DOHH2 (cell line): ENCODE measurements at regions not wholly inside any gene's neighbourhood (a gene's known extent, or its start where the extent isn't known, plus 50 kb on each side); places are given as distances from the start of the nearest gene placed in this dataset.

Experiments
- CTCF ChIP-seq: fragments of 200-600 bp; sonication (generic); IDR thresholded peaks from one replicate; pipeline ENCODE4 v1.5.1; 2014; ENCODE audit warnings: antibody characterized with exemption, mild to moderate bottlenecking, low read depth, low read length; ENCODE audit not compliant: poor library complexity, severe bottlenecking
- EZH2phosphoT487 ChIP-seq: fragments of 200-600 bp; sonication (generic); IDR thresholded peaks from 2 replicates; pipeline ENCODE4 v1.6.1; 2017; ENCODE audit warnings: borderline replicate concordance, mild to moderate bottlenecking, antibody characterized with exemption, low read length, moderate library complexity, mixed read lengths

GRCh38 chr16:51359141-51359955, 208.3 kb upstream of the SALL1 start:
- TF ChIP-seq CTCF (no peak), EZH2phosphoT487 (no peak)
